ENCODE measurements at regions not wholly inside any gene's neighbourhood (a gene's known extent, or its start where the extent isn't known, plus 50 kb on each side); places are given as distances from the start of the nearest gene placed in this dataset.
"Not testable (repeated sequence)": the region's sequence is repeated elsewhere in the genome, so short reads cannot be mapped to it uniquely, and the experiment has no call there.

- H3K27me3 Mint-ChIP-seq = no peaks in the 10 kb centered on the region
- DNase-seq = no peak
- H3K27ac Mint-ChIP-seq = no peak overlapping the region
- no peaks in the 10 kb centered on the region for H3K4me1 Mint-ChIP-seq
- POLR2A ChIA-PET = no interaction called here
- CTCF ChIA-PET = no interaction called here
- H3K36me3 Mint-ChIP-seq (ENCODE audit: low read depth) = no peaks in the 10 kb centered on the region
- H3K4me3 Mint-ChIP-seq = no peak overlapping the region
- peaks cover 6% of the 10 kb centered on the region for H3K9me3 Mint-ChIP-seq
Observed at GRCh38 chr16:76857402-76857801, 333.6 kb upstream of the MON1B start.

- H3K27me3 Mint-ChIP-seq = no peaks in the 10 kb centered on the region
- no peak overlapping the region for H3K4me3 Mint-ChIP-seq
Observed at GRCh38 chr16:76862901-76863300, 328.1 kb upstream of the MON1B start.

GRCh38 chr16:76866994-76867393 lies 324.0 kb upstream of the MON1B start:
- CTCF ChIA-PET = no interaction called here
- Mint-ChIP-seq H3K9me3 (peaks cover 3% of the 10 kb centered on the region), H3K36me3 (ENCODE audit: low read depth) (no peaks in the 10 kb centered on the region), H3K27me3 (no peaks in the 10 kb centered on the region), H3K4me1 (no peaks in the 10 kb centered on the region), H3K4me3 (no peak overlapping the region), H3K27ac (no peak overlapping the region)
- POLR2A ChIA-PET = no interaction called here
- DNase-seq = no peak

More at GRCh38 chr16:76862901-76863300, 328.1 kb upstream of the MON1B start:
- CTCF ChIA-PET = no interaction called here
- DNase-seq = no peak
- Mint-ChIP-seq H3K36me3 (ENCODE audit: low read depth) (no peaks in the 10 kb centered on the region), H3K4me1 (no peaks in the 10 kb centered on the region), H3K27ac (no peak overlapping the region), H3K9me3 (peaks cover 6% of the 10 kb centered on the region)
- POLR2A ChIA-PET = no interaction called here

- CTCF ChIA-PET = no interaction called here
- POLR2A ChIA-PET = no interaction called here
Observed at GRCh38 chr16:76875898-76876297, 315.1 kb upstream of the MON1B start.

GRCh38 chr16:76879420-76879819 lies 311.6 kb upstream of the MON1B start:
- H3K4me3 Mint-ChIP-seq = no peak overlapping the region
- no peaks in the 10 kb centered on the region for H3K4me1 Mint-ChIP-seq
- no peak for DNase-seq
- CTCF ChIA-PET = no interaction called here
- no peaks in the 10 kb centered on the region for H3K36me3 Mint-ChIP-seq (ENCODE audit: low read depth)
- POLR2A ChIA-PET = no interaction called here
- H3K27ac Mint-ChIP-seq = no peak overlapping the region
- H3K27me3 Mint-ChIP-seq = no peaks in the 10 kb centered on the region
- peaks cover 4% of the 10 kb centered on the region for H3K9me3 Mint-ChIP-seq

More at GRCh38 chr16:76875898-76876297, 315.1 kb upstream of the MON1B start:
- no peaks in the 10 kb centered on the region for H3K4me1 Mint-ChIP-seq
- H3K27me3 Mint-ChIP-seq = no peaks in the 10 kb centered on the region
- no peaks in the 10 kb centered on the region for H3K36me3 Mint-ChIP-seq (ENCODE audit: low read depth)
- H3K27ac Mint-ChIP-seq = no peak overlapping the region
- H3K4me3 Mint-ChIP-seq = no peak overlapping the region
- DNase-seq = no peak
- peaks cover 4% of the 10 kb centered on the region for H3K9me3 Mint-ChIP-seq

GRCh38 chr16:76880523-76880922 lies 310.5 kb upstream of the MON1B start:
- CTCF ChIA-PET; H3K4me1 Mint-ChIP-seq; H3K9me3 Mint-ChIP-seq; H3K27me3 Mint-ChIP-seq; H3K4me3 Mint-ChIP-seq; H3K27ac Mint-ChIP-seq; H3K36me3 Mint-ChIP-seq (ENCODE audit: low read depth); POLR2A ChIA-PET; DNase-seq: not testable (repeated sequence)

GRCh38 chr16:76882105-76882504 lies 308.9 kb upstream of the MON1B start:
- no peaks in the 10 kb centered on the region for H3K27me3 Mint-ChIP-seq
- ChIA-PET CTCF (no interaction called here), POLR2A (no interaction called here)
- H3K4me1 Mint-ChIP-seq = no peaks in the 10 kb centered on the region
- no peaks in the 10 kb centered on the region for H3K36me3 Mint-ChIP-seq (ENCODE audit: low read depth)
- no peak for DNase-seq
- H3K27ac Mint-ChIP-seq = no peak overlapping the region
- H3K9me3 Mint-ChIP-seq = peaks cover 4% of the 10 kb centered on the region
- H3K4me3 Mint-ChIP-seq = no peak overlapping the region

- CTCF ChIA-PET = no interaction called here
- H3K4me3 Mint-ChIP-seq = no peak overlapping the region
- POLR2A ChIA-PET = no interaction called here
- no peaks in the 10 kb centered on the region for H3K4me1 Mint-ChIP-seq
- no peak overlapping the region for H3K27ac Mint-ChIP-seq
- DNase-seq = no peak
- H3K27me3 Mint-ChIP-seq = no peaks in the 10 kb centered on the region
- no peaks in the 10 kb centered on the region for H3K36me3 Mint-ChIP-seq (ENCODE audit: low read depth)
- peaks cover 4% of the 10 kb centered on the region for H3K9me3 Mint-ChIP-seq
Observed at GRCh38 chr16:76883076-76883475, 307.9 kb upstream of the MON1B start.

GRCh38 chr16:76885776-76886537 lies 305.0 kb upstream of the MON1B start:
- DNase-seq = no peak
- ChIA-PET POLR2A (no interaction called here), CTCF (no interaction called here)
- no peaks in the 10 kb centered on the region for H3K36me3 Mint-ChIP-seq (ENCODE audit: low read depth)
- H3K27ac Mint-ChIP-seq = no peak overlapping the region
- no peaks in the 10 kb centered on the region for H3K27me3 Mint-ChIP-seq
- H3K9me3 Mint-ChIP-seq = no peaks in the 10 kb centered on the region
- no peaks in the 10 kb centered on the region for H3K4me1 Mint-ChIP-seq
- H3K4me3 Mint-ChIP-seq = no peak overlapping the region

- no peak overlapping the region for H3K4me3 Mint-ChIP-seq
- H3K36me3 Mint-ChIP-seq (ENCODE audit: low read depth) = no peaks in the 10 kb centered on the region
- no peak for DNase-seq
- H3K27ac Mint-ChIP-seq = no peak overlapping the region
- CTCF ChIA-PET = no interaction called here
- H3K9me3 Mint-ChIP-seq = peaks cover 2% of the 10 kb centered on the region
- no peaks in the 10 kb centered on the region for H3K27me3 Mint-ChIP-seq
- no peaks in the 10 kb centered on the region for H3K4me1 Mint-ChIP-seq
- POLR2A ChIA-PET = no interaction called here
Observed at GRCh38 chr16:76897816-76898215, 293.2 kb upstream of the MON1B start.

GRCh38 chr16:76899767-76900166 lies 291.2 kb upstream of the MON1B start:
- no peak overlapping the region for H3K4me3 Mint-ChIP-seq
- H3K27me3 Mint-ChIP-seq = no peaks in the 10 kb centered on the region
- no peaks in the 10 kb centered on the region for H3K36me3 Mint-ChIP-seq (ENCODE audit: low read depth)
- ChIA-PET POLR2A (no interaction called here), CTCF (no interaction called here)
- no peaks in the 10 kb centered on the region for H3K9me3 Mint-ChIP-seq
- H3K27ac Mint-ChIP-seq = no peak overlapping the region
- DNase-seq = no peak
- H3K4me1 Mint-ChIP-seq = no peaks in the 10 kb centered on the region

- Mint-ChIP-seq H3K4me3 (no peak overlapping the region), H3K4me1 (no peaks in the 10 kb centered on the region), H3K9me3 (no peaks in the 10 kb centered on the region), H3K36me3 (ENCODE audit: low read depth) (no peaks in the 10 kb centered on the region), H3K27me3 (no peaks in the 10 kb centered on the region), H3K27ac (no peak overlapping the region)
- ChIA-PET POLR2A (no interaction called here), CTCF (no interaction called here)
- DNase-seq = no peak
Observed at GRCh38 chr16:76900285-76901263, 290.4 kb upstream of the MON1B start.

- Mint-ChIP-seq H3K36me3 (ENCODE audit: low read depth) (no peaks in the 10 kb centered on the region), H3K4me3 (no peak overlapping the region), H3K9me3 (no peaks in the 10 kb centered on the region), H3K27ac (no peak overlapping the region), H3K4me1 (no peaks in the 10 kb centered on the region), H3K27me3 (no peaks in the 10 kb centered on the region)
- CTCF ChIA-PET = no interaction called here
- POLR2A ChIA-PET = no interaction called here
- DNase-seq = no peak
Observed at GRCh38 chr16:76906552-76906951, 284.4 kb upstream of the MON1B start.

GRCh38 chr16:76910931-76911330 lies 280.1 kb upstream of the MON1B start:
- POLR2A ChIA-PET = no interaction called here
- H3K27ac Mint-ChIP-seq = no peak overlapping the region

More at GRCh38 chr16:76910931-76911330, 280.1 kb upstream of the MON1B start:
- Mint-ChIP-seq H3K4me1 (no peaks in the 10 kb centered on the region), H3K9me3 (no peaks in the 10 kb centered on the region), H3K36me3 (ENCODE audit: low read depth) (no peaks in the 10 kb centered on the region), H3K27me3 (no peaks in the 10 kb centered on the region), H3K4me3 (no peak overlapping the region)
- CTCF ChIA-PET = no interaction called here
- DNase-seq = no peak
